ENCODE measurements at regions not wholly inside any gene's neighbourhood (a gene's known extent, or its start where the extent isn't known, plus 50 kb on each side); places are given as distances from the start of the nearest gene placed in this dataset.
"Not testable (repeated sequence)": the region's sequence is repeated elsewhere in the genome, so short reads cannot be mapped to it uniquely, and the experiment has no call there.

GRCh38 chr5:86546582-86546981 is 71.2 kb upstream of the COX7C start:
- DNase-seq (no peak), ATAC-seq (no peak)
- no peak overlapping the region for H3K27ac Mint-ChIP-seq
- no peaks in the 10 kb centered on the region for H3K4me1 Mint-ChIP-seq
- no peaks in the 10 kb centered on the region for H3K27me3 Mint-ChIP-seq
- H3K4me3 Mint-ChIP-seq = no peak overlapping the region
- no peaks in the 10 kb centered on the region for H3K9me3 Mint-ChIP-seq

GRCh38 chr5:86554638-86555037 is 63.1 kb upstream of the COX7C start:
- Mint-ChIP-seq H3K27ac (no peak overlapping the region), H3K9me3 (no peaks in the 10 kb centered on the region), H3K4me1 (no peaks in the 10 kb centered on the region), H3K4me3 (no peak overlapping the region), H3K27me3 (no peaks in the 10 kb centered on the region)
- ATAC-seq (no peak), DNase-seq (no peak)

GRCh38 chr5:86557920-86558319 is 59.8 kb upstream of the COX7C start:
- H3K27ac Mint-ChIP-seq = no peak overlapping the region
- no peak for DNase-seq
- H3K4me1 Mint-ChIP-seq = no peaks in the 10 kb centered on the region

GRCh38 chr5:86565197-86565789 is 52.4 kb upstream of the COX7C start:
- H3K27me3 Mint-ChIP-seq = peaks cover 7% of the 10 kb centered on the region
- H3K4me1 Mint-ChIP-seq = no peaks in the 10 kb centered on the region
- H3K9me3 Mint-ChIP-seq = no peaks in the 10 kb centered on the region
- H3K27ac Mint-ChIP-seq = no peak overlapping the region
- DNase-seq (no peak), ATAC-seq (no peak)
- no peak overlapping the region for H3K4me3 Mint-ChIP-seq

More at GRCh38 chr5:86557920-86558319, 59.8 kb upstream of the COX7C start:
- H3K9me3 Mint-ChIP-seq = no peaks in the 10 kb centered on the region
- peaks cover 10% of the 10 kb centered on the region for H3K27me3 Mint-ChIP-seq
- H3K4me3 Mint-ChIP-seq = no peak overlapping the region
- no peak for ATAC-seq

GRCh38 chr5:86566030-86566429 is 51.7 kb upstream of the COX7C start:
- H3K27ac Mint-ChIP-seq, H3K27me3 Mint-ChIP-seq, H3K4me1 Mint-ChIP-seq, H3K4me3 Mint-ChIP-seq, ATAC-seq, H3K9me3 Mint-ChIP-seq, DNase-seq: not testable (repeated sequence)

Measured in stimulated activated naive CD8-positive, alpha-beta T cell treated with anti-CD3 and anti-CD28 coated beads, Interleukin-15, amount 100 ng/mL, for 72 hours (primary cell).